PC-3 (cell line): ENCODE measurements at regions not wholly inside any gene's neighbourhood (a gene's known extent, or its start where the extent isn't known, plus 50 kb on each side); places are given as distances from the start of the nearest gene placed in this dataset.

Source experiments
- CTCF ChIP-seq: fragments of 300-600 bp; sonication (generic); conservative IDR thresholded peaks from 2 replicates; pipeline ENCODE4 v1.5.1; 2017; ENCODE audit warnings: antibody characterized with exemption, low read depth, mild to moderate bottlenecking, low read length
- EZH2 ChIP-seq: fragments of 300-600 bp; sonication (generic); IDR thresholded peaks from one replicate; pipeline ENCODE4 v1.6.1; 2017; ENCODE audit warnings: antibody characterized with exemption, mild to moderate bottlenecking, low read length; ENCODE audit not compliant: unreplicated experiment
- EZH2phosphoT487 ChIP-seq: fragments of 300-600 bp; sonication (generic); IDR thresholded peaks from 2 replicates; pipeline ENCODE4 v1.6.1; 2018; ENCODE audit warnings: mild to moderate bottlenecking, antibody characterized with exemption, low read length, borderline replicate concordance

DNA sequence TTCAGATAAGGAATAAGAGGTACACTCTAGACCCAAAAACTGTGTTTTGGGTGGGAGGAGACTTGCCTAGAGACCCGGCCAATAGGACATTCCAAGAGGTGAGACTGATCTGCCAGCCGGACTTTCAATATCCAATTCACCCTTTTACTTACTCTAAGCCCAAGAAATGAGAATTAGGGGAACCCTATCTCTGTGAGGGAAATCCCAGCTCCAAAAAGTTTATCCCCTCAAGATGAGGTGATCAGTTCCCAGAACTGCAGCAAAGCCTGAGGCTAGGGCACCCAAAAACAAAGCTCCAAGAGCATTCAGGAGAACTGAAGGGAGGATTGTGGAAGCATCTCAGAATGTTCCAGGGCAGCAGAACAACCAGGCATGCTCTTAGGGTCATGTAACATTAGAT is 251.7 kb downstream of the PTTG2 start:
- no peak for TF ChIP-seq CTCF
- TF ChIP-seq EZH2, result no peak
- no peak for TF ChIP-seq EZH2phosphoT487
